GM23338 (cell line): ENCODE measurements at regions not wholly inside any gene's neighbourhood (a gene's known extent, or its start where the extent isn't known, plus 50 kb on each side); places are given as distances from the start of the nearest gene placed in this dataset.

ENCODE experiments used
- ATAC-seq: fragments of 200-7000 bp; cut with Tn5 transposase; 3 replicates; pipeline ENCODE4 v1.9.1; 2020
- DNase-seq: peaks from one replicate; pipeline ENCODE4 v3.0.0-alpha.2; 2015; ENCODE audit warnings: low spot score
- H2AFZ ChIP-seq: fragments of 200-600 bp; sonication (generic); 2 replicates; pipeline ENCODE4 v1.8.0; 2016; ENCODE audit warnings: antibody characterized with exemption, mild to moderate bottlenecking, moderate library complexity
- H3F3A ChIP-seq: fragments of 200-600 bp; sonication (generic); replicated peaks from 2 replicates; pipeline ENCODE4 v1.8.0; 2017; ENCODE audit warnings: antibody characterized with exemption, mixed run types, low read depth
- H3K27ac ChIP-seq: fragments of 200-600 bp; sonication (generic); 2 replicates; pipeline ENCODE4 v1.6.1; 2016; ENCODE audit warnings: low read depth
- H3K27me3 ChIP-seq: fragments of 200-600 bp; sonication (generic); 2 replicates; pipeline ENCODE4 v1.8.0; 2016; ENCODE audit warnings: mild to moderate bottlenecking, mixed run types, moderate library complexity; ENCODE audit not compliant: insufficient read depth
- H3K36me3 ChIP-seq: fragments of 200-600 bp; sonication (generic); 2 replicates; pipeline ENCODE4 v1.8.0; 2016; ENCODE audit warnings: mild to moderate bottlenecking; ENCODE audit not compliant: insufficient read depth
- H3K4me1 ChIP-seq: fragments of 200-600 bp; sonication (generic); 2 replicates; pipeline ENCODE4 v1.8.0; 2016; ENCODE audit warnings: mild to moderate bottlenecking, moderate library complexity; ENCODE audit not compliant: insufficient read depth
- H3K4me2 ChIP-seq: fragments of 200-600 bp; sonication (generic); 2 replicates; pipeline ENCODE4 v1.7.1; 2017; ENCODE audit warnings: mixed run types
- H3K4me3 ChIP-seq: fragments of 200-600 bp; sonication (generic); 2 replicates; pipeline ENCODE4 v1.6.1; 2016; ENCODE audit warnings: mixed run types
- H3K79me2 ChIP-seq: fragments of 200-600 bp; sonication (generic); replicated peaks from 2 replicates; pipeline ENCODE4 v1.8.0; 2017; ENCODE audit warnings: mild to moderate bottlenecking; ENCODE audit not compliant: insufficient read depth
- H3K9me2 ChIP-seq: fragments of 200-600 bp; sonication (generic); 2 replicates; pipeline ENCODE4 v1.8.0; 2017; ENCODE audit not compliant: insufficient read depth
- H4K20me1 ChIP-seq: fragments of 200-600 bp; sonication (generic); replicated peaks from 2 replicates; pipeline ENCODE4 v1.8.0; 2017; ENCODE audit warnings: mild to moderate bottlenecking; ENCODE audit not compliant: insufficient read depth
- H3K27ac Mint-ChIP-seq: 2 replicates; pipeline ENCODE4 v1.8.0; 2020; ENCODE audit warnings: inconsistent platforms, mild to moderate bottlenecking, moderate library complexity, mixed read lengths
- H3K27me3 Mint-ChIP-seq: 3 replicates; pipeline ENCODE4 v1.8.0; 2022; ENCODE audit warnings: low read depth, mild to moderate bottlenecking, moderate library complexity, mixed read lengths, inconsistent platforms; ENCODE audit not compliant: insufficient read depth, poor library complexity
- H3K36me3 Mint-ChIP-seq: 3 replicates; pipeline ENCODE4 v1.8.0; 2021; ENCODE audit warnings: low read depth, mild to moderate bottlenecking, inconsistent platforms, moderate library complexity, mixed read lengths
- H3K4me1 Mint-ChIP-seq: 3 replicates; pipeline ENCODE4 v1.8.0; 2020; ENCODE audit warnings: mild to moderate bottlenecking, inconsistent platforms, mixed read lengths
- H3K4me3 Mint-ChIP-seq: 3 replicates; pipeline ENCODE4 v1.8.0; 2021; ENCODE audit warnings: moderate library complexity, mild to moderate bottlenecking, inconsistent platforms, mixed read lengths
- H3K9me3 Mint-ChIP-seq: 3 replicates; pipeline ENCODE4 v1.8.0; 2020; ENCODE audit warnings: moderate library complexity, mild to moderate bottlenecking, inconsistent platforms, mixed read lengths
- CREB1 ChIP-seq: fragments of 250-450 bp; sonication (Bioruptor Pico); IDR thresholded peaks from 2 replicates; pipeline ENCODE4 v1.5.0; 2020; ENCODE audit warnings: low read depth, mild to moderate bottlenecking, moderate library complexity
- ETS1 ChIP-seq: IDR thresholded peaks from 2 replicates; pipeline ENCODE4 v1.6.1; 2016; ENCODE audit warnings: antibody characterized with exemption
- EZH2 ChIP-seq: fragments of 200-600 bp; sonication (generic); IDR thresholded peaks from one replicate; pipeline ENCODE4 v1.8.0; 2017; ENCODE audit warnings: antibody characterized with exemption, mild to moderate bottlenecking, low read depth; ENCODE audit not compliant: unreplicated experiment
- EZH2phosphoT487 ChIP-seq: fragments of 200-600 bp; sonication (generic); IDR thresholded peaks from one replicate; pipeline ENCODE4 v1.8.1; 2018; ENCODE audit warnings: antibody characterized with exemption; ENCODE audit not compliant: unreplicated experiment
- JUNB ChIP-seq: IDR thresholded peaks from one replicate; pipeline ENCODE4 v1.6.1; 2016; ENCODE audit warnings: antibody characterized with exemption; ENCODE audit not compliant: unreplicated experiment
- NANOG ChIP-seq: IDR thresholded peaks from 2 replicates; pipeline ENCODE4 v1.6.1; 2016; ENCODE audit warnings: antibody characterized with exemption, borderline replicate concordance
- POLR2AphosphoS5 ChIP-seq: IDR thresholded peaks from 2 replicates; pipeline ENCODE4 v1.6.1; 2016; ENCODE audit warnings: antibody characterized with exemption, low read depth
- REST ChIP-seq: IDR thresholded peaks from one replicate; pipeline ENCODE4 v1.6.1; 2018; ENCODE audit warnings: antibody characterized with exemption; ENCODE audit not compliant: unreplicated experiment
- ZNF114 ChIP-seq: fragments of 250-450 bp; sonication (Bioruptor Pico); IDR thresholded peaks from 2 replicates; pipeline ENCODE4 v1.5.0; 2020; ENCODE audit warnings: mild to moderate bottlenecking, moderate library complexity
- ZNF331 ChIP-seq: fragments of 250-450 bp; sonication (Bioruptor Pico); IDR thresholded peaks from 2 replicates; pipeline ENCODE4 v1.5.0; 2020; ENCODE audit warnings: low read depth, mild to moderate bottlenecking, moderate library complexity
- ZNF462 ChIP-seq: fragments of 250-450 bp; sonication (Bioruptor Pico); IDR thresholded peaks from 2 replicates; pipeline ENCODE4 v1.5.0; 2020; ENCODE audit warnings: mild to moderate bottlenecking, moderate library complexity

GRCh38 chrX:150197388-150197787 is 165.7 kb upstream of the MAMLD1 start (continued):
- no peak for TF ChIP-seq REST

- Mint-ChIP-seq H3K9me3 (no peaks in the 10 kb centered on the region), H3K36me3 (no peaks in the 10 kb centered on the region), H3K4me1 (peaks cover 2% of the 10 kb centered on the region; the same call in 2 of the 3 replicates), H3K4me3 (no peak overlapping the region), H3K27me3 (no peaks in the 10 kb centered on the region), H3K27ac (no peak overlapping the region)
- Histone ChIP-seq H2AFZ (no peak overlapping the region), H3K4me2 (no peak overlapping the region), H3K4me1 (no peaks in the 10 kb centered on the region), H3K79me2 (no peaks in the 10 kb centered on the region), H3K36me3 (no peaks in the 10 kb centered on the region), H3F3A (no peaks in the 10 kb centered on the region), H3K27me3 (no peaks in the 10 kb centered on the region), H3K9me2 (no peaks in the 10 kb centered on the region), H4K20me1 (no peaks in the 10 kb centered on the region), H3K4me3 (no peak overlapping the region), H3K27ac (no peak overlapping the region)
- DNase-seq (no peak), ATAC-seq (no peak)
- no peak for TF ChIP-seq JUNB
- no peak for TF ChIP-seq ETS1
- no peak for TF ChIP-seq EZH2
- TF ChIP-seq POLR2AphosphoS5, result no peak
- no peak for TF ChIP-seq EZH2phosphoT487
- TF ChIP-seq NANOG, result no peak
- no peak for TF ChIP-seq ZNF331 (CRISPR knock-in tag)
- TF ChIP-seq CREB1, result no peak
- no peak for TF ChIP-seq REST
- TF ChIP-seq ZNF462 (CRISPR knock-in tag), result no peak
- no peak for TF ChIP-seq ZNF114 (CRISPR knock-in tag)
Measured at GRCh38 chrX:150198776-150199175, 164.3 kb upstream of the MAMLD1 start.
